ENCODE measurements at regions not wholly inside any gene's neighbourhood (a gene's known extent, or its start where the extent isn't known, plus 50 kb on each side); places are given as distances from the start of the nearest gene placed in this dataset.

DNA sequence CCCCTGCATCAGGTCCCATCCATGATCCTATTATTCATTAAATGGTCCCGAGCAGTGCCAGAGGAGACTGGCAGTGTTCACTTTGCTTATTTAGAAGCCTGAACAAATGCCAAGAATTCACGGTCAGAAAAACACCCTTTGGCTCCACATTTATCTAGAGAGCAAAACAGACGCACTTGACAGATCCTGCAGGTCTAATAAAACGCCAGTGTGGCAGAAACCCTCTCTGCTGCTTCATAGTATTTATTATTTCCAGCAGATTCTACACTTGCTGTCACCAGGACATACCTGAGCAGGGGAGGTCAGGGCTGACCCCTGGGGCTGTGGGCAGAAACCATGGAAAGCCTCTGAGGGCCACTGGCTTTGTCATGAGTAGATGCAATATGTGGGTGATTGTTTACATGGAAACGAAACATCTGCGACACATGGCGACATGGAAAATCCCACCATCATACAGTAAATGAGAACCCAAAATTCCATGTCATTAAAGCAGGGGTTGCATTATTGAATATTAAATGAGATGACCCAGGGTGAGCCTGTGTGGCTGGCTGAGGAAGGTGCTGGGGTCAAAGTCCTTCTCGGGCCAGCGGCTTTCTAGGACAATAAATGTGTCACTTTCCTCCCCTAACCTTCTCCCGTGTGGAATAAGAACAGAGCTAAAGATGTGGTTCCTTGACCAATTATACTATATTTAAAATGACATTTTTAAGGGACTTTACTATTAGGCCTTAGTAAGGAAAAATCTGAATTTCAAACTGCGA, 205.9 kb upstream of the SVIL start:
- Mint-ChIP-seq H3K4me1 (ENCODE audit: low read depth) (no peaks in the 10 kb centered on the region), H3K4me3 (no peak overlapping the region), H3K9me3 (ENCODE audit: insufficient read depth) (no peaks in the 10 kb centered on the region), H3K27me3 (ENCODE audit: low read depth) (peaks cover 2% of the 10 kb centered on the region), H3K27ac (no peak overlapping the region), H3K36me3 (ENCODE audit: low read depth) (no peaks in the 10 kb centered on the region)
- ChIA-PET CTCF (no interaction called here), POLR2A (no interaction called here)
- ATAC-seq (no peak), DNase-seq (no peak)

DNA sequence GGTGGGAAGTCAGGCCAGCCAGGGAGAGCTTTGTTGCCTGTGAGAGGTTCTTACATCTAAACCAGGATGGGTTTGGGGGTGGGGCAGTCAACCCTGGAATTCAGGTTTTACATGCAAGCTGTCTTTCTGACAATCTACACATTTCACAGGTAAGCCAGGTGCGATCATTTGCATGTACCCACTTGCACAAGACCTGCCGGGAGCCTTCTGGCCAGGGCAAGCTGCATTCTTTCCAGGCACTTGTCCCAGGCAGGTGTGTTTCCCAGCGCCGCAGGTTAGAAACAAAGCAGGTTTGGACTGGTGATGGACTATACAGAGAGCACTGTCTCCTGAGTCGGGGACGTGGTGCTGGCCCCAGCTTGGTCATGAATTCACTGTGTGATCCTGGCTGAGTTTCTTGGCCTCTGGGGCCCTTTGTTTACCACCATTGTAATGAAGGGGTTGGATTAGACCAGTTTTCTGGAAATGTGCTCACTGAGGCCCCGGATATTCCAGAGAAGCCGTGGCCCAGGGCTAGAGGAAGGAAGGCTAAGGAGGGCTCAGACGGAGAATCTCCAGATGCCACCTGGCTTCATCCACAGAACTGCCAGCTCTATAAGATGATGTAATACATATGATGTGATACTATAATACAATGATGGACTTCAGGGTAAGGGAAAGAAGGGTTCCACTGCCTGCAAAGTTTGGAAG, 205.2 kb upstream of the SVIL start:
- DNase-seq (no peak), ATAC-seq (no peak)
- H3K27me3 Mint-ChIP-seq (ENCODE audit: low read depth) = peaks cover 2% of the 10 kb centered on the region
- ChIA-PET CTCF (no interaction called here), POLR2A (no interaction called here)
- H3K27ac Mint-ChIP-seq = no peak overlapping the region
- H3K4me1 Mint-ChIP-seq (ENCODE audit: low read depth) = no peaks in the 10 kb centered on the region
- no peak overlapping the region for H3K4me3 Mint-ChIP-seq
- no peaks in the 10 kb centered on the region for H3K9me3 Mint-ChIP-seq (ENCODE audit: insufficient read depth)
- no peaks in the 10 kb centered on the region for H3K36me3 Mint-ChIP-seq (ENCODE audit: low read depth)

DNA sequence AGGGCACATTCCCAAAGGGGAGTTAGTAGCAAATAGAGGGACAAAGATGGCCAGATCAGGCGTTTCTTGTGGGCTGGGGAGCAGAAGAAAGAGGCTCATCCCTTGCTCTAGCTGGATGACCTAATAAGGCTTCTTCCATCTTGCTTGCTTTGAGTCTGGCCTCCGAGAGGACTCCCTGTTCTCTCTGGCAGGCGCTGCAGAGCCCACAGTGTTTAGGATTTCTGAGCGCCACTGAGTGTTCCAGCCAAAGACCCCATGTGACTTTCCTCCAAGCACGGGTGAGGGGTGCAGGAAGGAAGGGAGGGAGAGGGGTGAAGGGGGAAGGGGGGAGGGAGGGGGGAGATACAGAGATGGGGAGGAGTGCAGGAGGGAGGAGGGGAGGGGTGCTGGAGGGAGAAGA, 203.8 kb upstream of the SVIL start:
- ATAC-seq = no peak
- Mint-ChIP-seq H3K4me3 (no peak overlapping the region), H3K36me3 (ENCODE audit: low read depth) (no peaks in the 10 kb centered on the region), H3K9me3 (ENCODE audit: insufficient read depth) (no peaks in the 10 kb centered on the region), H3K27ac (no peak overlapping the region), H3K4me1 (ENCODE audit: low read depth) (no peaks in the 10 kb centered on the region), H3K27me3 (ENCODE audit: low read depth) (peaks cover 2% of the 10 kb centered on the region)
- ChIA-PET POLR2A (no interaction called here), CTCF (no interaction called here)
- no peak for DNase-seq

DNA sequence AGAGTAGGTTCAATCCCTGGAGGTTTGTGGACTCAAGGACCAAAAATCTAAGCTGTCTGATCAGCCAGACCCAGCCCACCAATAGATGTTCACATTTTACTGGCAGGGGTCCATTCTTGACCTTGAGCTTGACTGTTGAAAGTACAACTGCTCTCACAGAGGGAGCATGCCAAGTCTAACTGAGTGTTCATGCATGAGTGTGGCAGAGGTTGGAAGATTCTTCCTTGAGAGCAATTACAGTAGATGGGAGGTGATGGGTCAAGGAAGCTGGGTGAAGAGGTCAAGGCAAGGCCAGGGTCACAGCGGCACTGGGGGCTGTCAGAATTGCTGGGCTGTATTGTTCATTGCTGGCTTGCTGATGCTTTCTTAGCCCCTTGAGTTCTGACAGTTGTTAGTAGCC, 202.8 kb upstream of the SVIL start:
- DNase-seq (no peak), ATAC-seq (no peak)
- no peaks in the 10 kb centered on the region for H3K4me1 Mint-ChIP-seq (ENCODE audit: low read depth)
- H3K4me3 Mint-ChIP-seq = no peak overlapping the region
- ChIA-PET CTCF (no interaction called here), POLR2A (no interaction called here)
- H3K27me3 Mint-ChIP-seq (ENCODE audit: low read depth) = peaks cover 2% of the 10 kb centered on the region
- no peak overlapping the region for H3K27ac Mint-ChIP-seq
- H3K36me3 Mint-ChIP-seq (ENCODE audit: low read depth) = no peaks in the 10 kb centered on the region
- H3K9me3 Mint-ChIP-seq (ENCODE audit: insufficient read depth) = no peaks in the 10 kb centered on the region

DNA sequence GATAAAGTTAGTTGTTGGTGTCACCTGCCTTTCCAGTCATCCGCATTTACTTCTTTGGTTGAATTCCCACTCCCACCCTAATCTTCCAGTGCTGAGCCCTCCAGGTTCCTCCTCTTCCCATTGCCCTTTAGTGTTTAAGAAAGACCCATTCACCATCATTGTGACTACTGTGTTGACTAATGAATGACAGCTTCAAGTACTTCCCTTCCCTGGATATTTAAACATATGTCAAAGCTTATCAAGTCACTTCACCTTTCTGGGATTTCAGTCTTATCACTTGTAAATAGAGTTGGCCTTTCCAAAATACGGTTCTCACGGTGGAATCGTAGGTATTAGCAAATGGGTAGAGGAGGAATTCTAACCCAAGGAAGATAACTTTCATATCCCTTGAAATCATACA, 201.6 kb upstream of the SVIL start:
- no peaks in the 10 kb centered on the region for H3K4me1 Mint-ChIP-seq (ENCODE audit: low read depth)
- H3K4me3 Mint-ChIP-seq = no peak overlapping the region
- H3K27me3 Mint-ChIP-seq (ENCODE audit: low read depth) = peaks cover 2% of the 10 kb centered on the region
- ChIA-PET CTCF (no interaction called here), POLR2A (no interaction called here)
- H3K9me3 Mint-ChIP-seq (ENCODE audit: insufficient read depth) = no peaks in the 10 kb centered on the region
- DNase-seq (no peak), ATAC-seq (no peak)
- H3K27ac Mint-ChIP-seq = no peak overlapping the region
- H3K36me3 Mint-ChIP-seq (ENCODE audit: low read depth) = no peaks in the 10 kb centered on the region

DNA sequence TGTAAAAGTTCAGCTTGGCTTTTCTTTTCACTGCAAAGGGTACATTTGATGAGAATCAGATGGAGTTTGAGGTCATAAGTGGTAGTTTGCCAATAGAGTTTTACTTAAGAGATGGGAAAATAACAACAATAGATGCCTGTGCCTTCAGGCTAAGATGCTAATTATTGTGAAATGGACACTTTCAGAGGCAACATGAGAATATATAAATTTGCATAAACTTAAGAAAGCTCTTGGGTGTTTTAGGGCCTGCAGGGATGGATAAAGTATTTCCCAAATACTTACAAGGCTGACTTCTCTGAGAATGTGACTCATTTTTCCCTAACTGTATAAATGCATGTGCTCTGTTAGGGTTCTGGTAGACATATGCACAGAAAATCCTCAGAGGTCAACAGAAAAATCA, 200.3 kb upstream of the SVIL start:
- H3K4me3 Mint-ChIP-seq = no peak overlapping the region
- no peak for ATAC-seq
- H3K27me3 Mint-ChIP-seq (ENCODE audit: low read depth) = peaks cover 2% of the 10 kb centered on the region

DNA sequence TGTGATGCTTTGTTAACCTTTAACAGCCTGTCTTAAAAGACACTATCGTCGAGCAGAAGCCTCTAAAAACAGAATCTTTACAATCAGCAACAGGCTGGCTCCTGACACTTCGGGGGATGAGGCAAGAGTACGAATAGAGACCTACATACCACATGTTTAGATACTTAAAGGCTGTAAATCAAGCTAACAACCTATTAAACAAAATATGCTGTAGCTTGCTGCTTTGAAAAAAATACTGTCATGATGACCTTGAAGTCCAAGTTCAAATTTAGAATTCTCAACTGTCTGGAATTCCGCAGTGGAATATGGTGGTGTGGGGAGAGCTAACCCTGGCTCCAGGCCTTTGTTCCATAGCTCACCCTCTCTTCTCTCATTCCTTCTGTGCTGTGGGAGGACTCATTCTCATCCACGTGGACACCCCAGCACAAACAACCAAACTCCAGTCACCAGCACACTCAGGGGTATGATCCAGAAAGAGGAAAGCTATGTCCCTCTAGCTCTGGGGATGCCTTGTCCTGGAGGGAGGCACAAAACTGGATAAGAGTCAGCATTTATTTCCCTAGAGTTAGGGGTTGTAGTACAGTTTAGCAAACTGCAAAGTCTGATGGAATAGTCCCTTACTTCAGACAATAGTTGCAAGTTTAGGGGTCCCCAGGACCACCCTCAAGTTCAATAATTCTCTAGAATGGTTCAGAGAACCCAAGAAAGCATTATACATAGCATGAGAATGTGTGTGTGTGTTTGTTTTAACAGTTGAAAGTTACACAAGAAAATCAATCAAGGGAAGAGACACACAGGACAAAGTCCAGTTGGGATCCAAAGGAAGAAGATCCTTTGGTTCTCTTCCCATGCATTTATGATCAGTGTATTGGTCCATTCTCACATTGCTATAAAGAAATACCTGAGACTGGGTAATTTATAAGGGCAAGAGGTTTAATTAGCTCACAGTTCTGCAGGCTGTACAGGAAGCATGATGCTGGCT, 196.1 kb upstream of the SVIL start:
- H3K4me1 Mint-ChIP-seq (ENCODE audit: low read depth) = peaks cover 2% of the 10 kb centered on the region
- H3K27me3 Mint-ChIP-seq (ENCODE audit: low read depth) = peaks cover 2% of the 10 kb centered on the region
- ChIA-PET CTCF (no interaction called here), POLR2A (no interaction called here)
- DNase-seq = no peak
- H3K36me3 Mint-ChIP-seq (ENCODE audit: low read depth) = peaks cover 2% of the 10 kb centered on the region
- no peak overlapping the region for H3K27ac Mint-ChIP-seq
- no peak for ATAC-seq
- H3K4me3 Mint-ChIP-seq = no peak overlapping the region
- peaks cover 8% of the 10 kb centered on the region for H3K9me3 Mint-ChIP-seq (ENCODE audit: insufficient read depth)

More for the DNA sequence above, 200.3 kb upstream of the SVIL start:
- Mint-ChIP-seq H3K4me1 (ENCODE audit: low read depth) (no peaks in the 10 kb centered on the region), H3K36me3 (ENCODE audit: low read depth) (no peaks in the 10 kb centered on the region), H3K9me3 (ENCODE audit: insufficient read depth) (peaks cover 8% of the 10 kb centered on the region), H3K27ac (no peak overlapping the region)
- ChIA-PET POLR2A (no interaction called here), CTCF (no interaction called here)
- no peak for DNase-seq

DNA sequence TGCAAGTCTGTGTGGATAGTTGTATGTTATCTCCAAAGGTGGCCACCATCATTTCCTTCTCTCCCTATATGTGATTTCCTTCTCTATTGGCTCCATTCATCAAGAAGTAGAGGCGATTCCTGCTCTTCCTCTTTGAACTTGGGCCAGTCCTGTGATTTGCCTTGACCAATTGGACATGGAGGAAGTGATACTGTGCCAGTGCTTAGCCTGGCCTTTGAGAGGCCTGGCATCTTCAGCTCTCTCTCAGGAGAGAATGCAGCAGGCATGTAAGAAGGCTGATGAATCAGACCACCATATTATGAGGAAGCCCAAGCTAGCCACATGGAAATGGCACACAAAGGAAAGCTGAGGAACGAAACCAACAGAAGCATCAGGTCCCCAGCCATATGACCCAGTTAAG, 195.0 kb upstream of the SVIL start:
- Mint-ChIP-seq H3K27ac (no peak overlapping the region), H3K4me1 (ENCODE audit: low read depth) (peaks cover 2% of the 10 kb centered on the region), H3K36me3 (ENCODE audit: low read depth) (peaks cover 2% of the 10 kb centered on the region), H3K27me3 (ENCODE audit: low read depth) (peaks cover 2% of the 10 kb centered on the region), H3K9me3 (ENCODE audit: insufficient read depth) (peaks cover 8% of the 10 kb centered on the region), H3K4me3 (no peak overlapping the region)
- ATAC-seq (no peak), DNase-seq (no peak)
- CTCF ChIA-PET = no interaction called here
- POLR2A ChIA-PET = no interaction called here

DNA sequence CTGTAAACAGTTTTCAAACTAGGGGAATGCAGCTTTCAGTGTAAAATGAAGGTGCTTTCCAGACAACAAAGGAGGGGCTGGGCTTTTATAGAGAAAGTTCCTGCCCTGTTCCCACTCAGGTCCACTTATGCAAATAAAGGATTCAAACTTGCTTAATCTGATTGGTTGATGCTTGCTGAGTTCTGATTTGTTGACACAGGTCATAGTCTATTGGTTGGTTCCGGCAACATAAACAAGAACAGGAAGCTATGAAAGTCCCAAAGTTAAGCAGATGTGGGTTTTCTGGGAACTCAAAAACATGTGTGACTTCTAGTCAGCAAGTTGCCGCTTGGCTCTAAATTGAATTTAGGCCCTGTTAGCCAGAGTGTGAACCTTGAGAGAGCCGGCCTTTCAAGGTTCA, 194.2 kb upstream of the SVIL start:
- H3K9me3 Mint-ChIP-seq (ENCODE audit: insufficient read depth) = peaks cover 8% of the 10 kb centered on the region
- DNase-seq = no peak
- H3K27ac Mint-ChIP-seq = no peak overlapping the region
- H3K4me3 Mint-ChIP-seq = no peak overlapping the region
- CTCF ChIA-PET = no interaction called here
- ATAC-seq = no peak
- H3K4me1 Mint-ChIP-seq (ENCODE audit: low read depth) = peaks cover 2% of the 10 kb centered on the region
- peaks cover 2% of the 10 kb centered on the region for H3K27me3 Mint-ChIP-seq (ENCODE audit: low read depth)
- peaks cover 2% of the 10 kb centered on the region for H3K36me3 Mint-ChIP-seq (ENCODE audit: low read depth)
- POLR2A ChIA-PET = interaction anchor here (0.6 kb wide), 1 partner anchor 256 kb away, joined by 3 read pairs; no protein-coding TSS in a partner anchor

DNA sequence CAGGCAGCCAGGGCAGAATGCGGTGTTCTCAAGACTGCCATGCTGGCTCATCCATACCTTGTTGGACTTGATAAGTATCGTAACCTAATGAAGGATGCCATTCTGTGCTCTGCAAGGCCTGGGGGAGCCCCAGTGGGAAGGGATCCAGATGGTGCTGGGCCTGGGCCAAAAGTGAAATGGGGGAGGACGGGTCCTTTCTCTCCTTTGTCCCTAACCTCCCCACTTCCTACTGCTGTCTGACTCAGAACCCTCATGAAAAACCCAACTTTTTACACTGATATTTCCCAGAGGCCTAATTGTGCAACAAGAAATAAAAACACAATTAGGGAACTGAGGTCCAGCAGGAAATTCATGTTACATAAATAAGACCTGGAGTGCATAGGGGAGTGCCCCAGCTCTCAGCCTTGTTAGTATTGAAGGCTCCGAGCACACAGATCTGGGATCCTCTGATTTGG, 193.7 kb upstream of the SVIL start:
- Mint-ChIP-seq H3K4me3 (no peak overlapping the region), H3K27me3 (ENCODE audit: low read depth) (peaks cover 2% of the 10 kb centered on the region), H3K27ac (no peak overlapping the region), H3K36me3 (ENCODE audit: low read depth) (peaks cover 2% of the 10 kb centered on the region), H3K4me1 (ENCODE audit: low read depth) (peaks cover 2% of the 10 kb centered on the region), H3K9me3 (ENCODE audit: insufficient read depth) (peaks cover 8% of the 10 kb centered on the region)
- POLR2A ChIA-PET = interaction anchor here (0.6 kb wide), 1 partner anchor 257 kb away, joined by 3 read pairs; no protein-coding TSS in a partner anchor
- DNase-seq (no peak), ATAC-seq (no peak)
- CTCF ChIA-PET = no interaction called here

DNA sequence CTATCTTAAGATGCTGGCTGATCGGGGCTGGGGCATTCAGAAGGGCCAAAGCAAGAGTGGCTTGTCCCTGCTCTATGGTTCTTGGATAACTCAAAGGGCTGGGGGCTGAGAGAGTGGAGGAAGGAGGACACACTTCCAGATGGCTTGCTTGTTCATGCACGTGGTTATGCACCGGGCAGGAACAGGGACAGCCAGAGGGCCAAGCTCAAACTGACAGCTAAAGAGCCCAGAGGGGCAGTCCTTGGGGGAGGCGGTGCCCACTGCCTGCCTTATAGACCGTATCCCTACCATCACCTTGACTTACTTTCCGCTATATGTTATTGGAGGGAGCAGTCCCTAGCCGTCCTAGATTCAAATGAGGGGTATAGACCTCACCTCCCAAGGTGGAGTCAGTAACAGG, 192.7 kb upstream of the SVIL start:
- H3K27me3 Mint-ChIP-seq (ENCODE audit: low read depth) = peaks cover 2% of the 10 kb centered on the region
- DNase-seq (no peak), ATAC-seq (no peak)
- no peak overlapping the region for H3K4me3 Mint-ChIP-seq
- H3K36me3 Mint-ChIP-seq (ENCODE audit: low read depth) = peaks cover 2% of the 10 kb centered on the region
- no peak overlapping the region for H3K27ac Mint-ChIP-seq
- ChIA-PET POLR2A (no interaction called here), CTCF (no interaction called here)
- H3K4me1 Mint-ChIP-seq (ENCODE audit: low read depth) = peaks cover 2% of the 10 kb centered on the region
- H3K9me3 Mint-ChIP-seq (ENCODE audit: insufficient read depth) = peaks cover 8% of the 10 kb centered on the region

Data from activated CD8-positive, alpha-beta T cell treated with anti-CD3 and anti-CD28 coated beads, Interleukin-2, amount 10 ng/mL, durations not matched to agents 7 days and 5 days (primary cell).